ENCODE measurements at regions not wholly inside any gene's neighbourhood (a gene's known extent, or its start where the extent isn't known, plus 50 kb on each side); places are given as distances from the start of the nearest gene placed in this dataset.

- no peak for DNase-seq
- no peak overlapping the region for H2AFZ ChIP-seq (replicated peaks; ENCODE audit: low read length, poor library complexity)
- no peak overlapping the region for H3K14ac ChIP-seq (replicated peaks; ENCODE audit: low read depth, low read length)
- TF ChIP-seq ELK1 (IDR thresholded peaks at IDR 0.05; ENCODE audit: borderline replicate concordance, low read depth, low read length) (no peak), BHLHE40 (IDR thresholded peaks at IDR 0.05; ENCODE audit: low read depth, low read length) (no peak), CEBPB (IDR thresholded peaks at IDR 0.05; ENCODE audit: low read depth, low read length) (no peak), SMC3 (IDR thresholded peaks at IDR 0.05; ENCODE audit: low read depth, low read length) (no peak), RAD21 (IDR thresholded peaks at IDR 0.05; ENCODE audit: low read length) (no peak), POLR2A (IDR thresholded peaks at IDR 0.05; ENCODE audit: low read depth, low read length) (no peak), CHD1 (IDR thresholded peaks at IDR 0.05; ENCODE audit: low read depth, low read length) (no peak), RFX5 (IDR thresholded peaks at IDR 0.05; ENCODE audit: low read depth, low read length) (no peak), MAFK (IDR thresholded peaks at IDR 0.05; ENCODE audit: low read depth, low read length) (no peak), FOS (IDR thresholded peaks at IDR 0.05; ENCODE audit: low read depth, low read length) (no peak), MXI1 (IDR thresholded peaks at IDR 0.05; ENCODE audit: borderline replicate concordance, low read depth, low read length) (no peak), CTCF (conservative IDR thresholded peaks at IDR 0.05; ENCODE audit: low read depth, low read length) (no peak)
- TF ChIP-seq, protein P1, sequence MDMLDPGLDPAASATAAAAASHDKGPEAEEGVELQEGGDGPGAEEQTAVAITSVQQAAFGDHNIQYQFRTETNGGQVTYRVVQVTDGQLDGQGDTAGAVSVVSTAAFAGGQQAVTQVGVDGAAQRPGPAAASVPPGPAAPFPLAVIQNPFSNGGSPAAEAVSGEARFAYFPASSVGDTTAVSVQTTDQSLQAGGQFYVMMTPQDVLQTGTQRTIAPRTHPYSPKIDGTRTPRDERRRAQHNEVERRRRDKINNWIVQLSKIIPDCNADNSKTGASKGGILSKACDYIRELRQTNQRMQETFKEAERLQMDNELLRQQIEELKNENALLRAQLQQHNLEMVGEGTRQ (IDR thresholded peaks at IDR 0.05; ENCODE audit: low read depth, low read length), result no peak
- H3K36me3 ChIP-seq (ENCODE audit: control insufficient read depth, insufficient read depth, low read length), result no peaks in the 10 kb centered on the region
- H2BK120ac ChIP-seq (ENCODE audit: low read depth, low read length), result no peak overlapping the region
- H2AK5ac ChIP-seq (ENCODE audit: low read depth, low read length), result no peak overlapping the region
- H2BK5ac ChIP-seq (ENCODE audit: low read depth, low read length, poor library complexity, severe bottlenecking), result no peak overlapping the region
- peaks cover 5% of the 10 kb centered on the region for H3K4me1 ChIP-seq (ENCODE audit: control insufficient read depth, insufficient read depth, low read length)
- no peak overlapping the region for H4K91ac ChIP-seq (ENCODE audit: insufficient read depth, low read depth, low read length)
- no peak overlapping the region for H3K4me3 ChIP-seq (ENCODE audit: insufficient read depth, low read depth, low read length)
- ChIA-PET CTCF (interaction anchor here (0.7 kb wide), 2 partner anchors 113 to 151 kb away, joined by 5 to 8 read pairs; no protein-coding TSS in a partner anchor), POLR2A (ENCODE audit: unreplicated experiment) (no interaction called here)
- H4K20me1 ChIP-seq (ENCODE audit: insufficient read depth, low read length), result no peaks in the 10 kb centered on the region
- H3K56ac ChIP-seq (ENCODE audit: extremely low read depth, insufficient read depth, low read length), result no peak overlapping the region
- no peaks in the 10 kb centered on the region for H3K27me3 ChIP-seq (ENCODE audit: control insufficient read depth, insufficient read depth, low read length)
- H2BK15ac ChIP-seq (ENCODE audit: low read depth, low read length), result no peak overlapping the region
- no peak overlapping the region for H3K18ac ChIP-seq (ENCODE audit: low read depth, low read length)
- H3K79me1 ChIP-seq (ENCODE audit: low read depth in 1 of 2, low read length in 2 of 2), result no peaks in the 10 kb centered on the region
- BruUV-seq (replicated peaks), result no TSS peak
- no peak for ATAC-seq (ENCODE audit: low read depth)
- H2AK9ac ChIP-seq (replicated peaks; ENCODE audit: low read depth, low read length, poor library complexity), result no peak overlapping the region
- dilution Hi-C loops (cut with HindIII; ENCODE audit: low sequenced_read_pairs, unreplicated experiment) (no loop called here), in situ Hi-C loops (cut with MboI; ENCODE audit: low sequenced_read_pairs) (loop anchor here (25.0 kb wide), 1 partner anchor 634 kb away; the partner anchor contains the start of gene MECOM), intact Hi-C loops (cut with micrococcal nuclease) (no loop called here)
- H4K8ac ChIP-seq (ENCODE audit: low read depth in 2 of 2, low read length in 2 of 2), result no peak overlapping the region
- H3K4ac ChIP-seq (ENCODE audit: low read depth, low read length), result no peak overlapping the region
- H3K9me1 ChIP-seq (ENCODE audit: insufficient read depth, low read length), result no peaks in the 10 kb centered on the region; the same call in 1 of the 2 replicates
- no peak overlapping the region for H3K4me2 ChIP-seq (ENCODE audit: low read depth, low read length)
- H3K9me3 ChIP-seq (ENCODE audit: control insufficient read depth, insufficient read depth, low read length), result peaks cover 2% of the 10 kb centered on the region; the same call in 1 of the 2 replicates
- no peak overlapping the region for H2BK20ac ChIP-seq (ENCODE audit: low read depth, low read length)
- H4K5ac ChIP-seq (ENCODE audit: low read depth, low read length), result no peak overlapping the region
- no peak overlapping the region for H3K27ac ChIP-seq (ENCODE audit: insufficient read depth, low read length)
- H3K9ac ChIP-seq (ENCODE audit: low read depth, low read length), result no peak overlapping the region
- 75% methylated on average over 1 of the region's 5 CpGs; no CpG with 5 or more reads in 1 of the 2 experiments for WGBS, 2 experiments (ENCODE audit: extremely low coverage in 2 of 2, insufficient read length in 1 of 2)
- no peak overlapping the region for H3K23ac ChIP-seq (ENCODE audit: low read depth, low read length)
Observed at GRCh38 chr3:169028716-169029115, 634.8 kb downstream of the MECOM start.
